Activated CD4-positive, alpha-beta T cell treated with anti-CD3 and anti-CD28 coated beads, Interleukin-2, amount 10 ng/mL, durations not matched to agents 7 days and 5 days (primary cell): ENCODE measurements at regions not wholly inside any gene's neighbourhood (a gene's known extent, or its start where the extent isn't known, plus 50 kb on each side); places are given as distances from the start of the nearest gene placed in this dataset.
"Not testable (repeated sequence)": the region's sequence is repeated elsewhere in the genome, so short reads cannot be mapped to it uniquely, and the experiment has no call there.

Experiments
- CTCF ChIA-PET: fragments of 350-600 bp; sonication (Branson Sonifier 250); formaldehyde crosslinking; loops from one replicate; lab custom pipeline; 2021; ENCODE audit warnings: antibody characterized with exemption; lab: Charles Lee
- POLR2A ChIA-PET: fragments of 350-600 bp; sonication (Branson Sonifier 250); formaldehyde crosslinking; loops from one replicate; lab custom pipeline; 2021; ENCODE audit warnings: antibody characterized with exemption; lab: Charles Lee
- DNase-seq: peaks from one replicate; pipeline ENCODE4 v3.0.0-alpha.2; 2020
- H3K27ac Mint-ChIP-seq: one replicate; pipeline ENCODE4 v1.8.0; 2021; ENCODE audit warnings: mild to moderate bottlenecking, moderate library complexity, mixed read lengths
- H3K27me3 Mint-ChIP-seq: one replicate; pipeline ENCODE4 v1.8.0; 2021; ENCODE audit warnings: mixed read lengths
- H3K36me3 Mint-ChIP-seq: one replicate; pipeline ENCODE4 v1.8.0; 2021; ENCODE audit warnings: low read depth, mixed read lengths
- H3K4me1 Mint-ChIP-seq: one replicate; pipeline ENCODE4 v1.8.0; 2021; ENCODE audit warnings: mixed read lengths
- H3K4me3 Mint-ChIP-seq: one replicate; pipeline ENCODE4 v1.8.0; 2021; ENCODE audit warnings: mild to moderate bottlenecking, moderate library complexity, mixed read lengths
- H3K9me3 Mint-ChIP-seq: one replicate; pipeline ENCODE4 v1.8.0; 2021; ENCODE audit warnings: mixed read lengths

DNA sequence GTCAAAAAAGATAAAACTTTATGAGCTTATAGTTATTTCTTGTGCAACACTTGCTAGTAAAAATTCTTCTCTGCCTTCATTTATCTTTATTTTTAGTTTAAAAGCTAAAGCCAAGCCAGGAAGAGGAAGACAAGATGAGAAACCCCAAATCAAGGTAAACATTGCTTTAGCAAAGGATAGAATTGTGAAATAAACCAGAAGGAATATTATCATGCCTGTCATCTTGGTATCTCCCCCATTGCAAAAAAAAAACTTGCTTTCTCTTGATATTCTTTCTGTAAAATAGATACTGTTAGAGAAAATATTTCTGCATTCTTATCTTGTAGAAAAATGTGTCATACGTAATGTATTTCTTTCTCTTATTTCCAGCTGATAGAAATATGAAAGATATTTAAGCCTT, 432.8 kb downstream of the GJA1 start:
- no peak for DNase-seq
- Mint-ChIP-seq H3K9me3 (no peaks in the 10 kb centered on the region), H3K4me1 (no peaks in the 10 kb centered on the region), H3K27me3 (no peaks in the 10 kb centered on the region), H3K27ac (no peak overlapping the region), H3K4me3 (no peak overlapping the region), H3K36me3 (no peaks in the 10 kb centered on the region)
- ChIA-PET POLR2A (no interaction called here), CTCF (no interaction called here)

DNA sequence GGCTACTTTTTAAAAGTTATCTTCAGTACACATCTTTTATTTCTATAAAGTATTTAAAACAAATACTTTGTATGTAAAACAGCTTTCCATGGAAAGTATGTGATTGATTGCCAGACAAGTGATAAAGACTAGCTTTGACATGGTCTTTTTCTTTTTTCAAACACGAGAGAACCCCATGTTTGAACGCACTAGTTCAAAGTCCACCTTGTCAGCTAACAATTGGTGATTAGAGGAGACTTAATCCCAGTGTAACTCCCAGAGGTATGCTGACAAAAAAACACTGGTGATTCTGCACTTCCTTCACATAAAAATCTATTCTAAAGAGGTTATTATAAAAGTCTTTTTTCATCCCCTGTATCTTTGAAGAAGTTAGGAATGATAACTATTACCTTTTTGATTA, 438.1 kb downstream of the GJA1 start:
- CTCF ChIA-PET: no interaction called here
- H3K27ac Mint-ChIP-seq: no peak overlapping the region
- no peaks in the 10 kb centered on the region for H3K9me3 Mint-ChIP-seq

DNA sequence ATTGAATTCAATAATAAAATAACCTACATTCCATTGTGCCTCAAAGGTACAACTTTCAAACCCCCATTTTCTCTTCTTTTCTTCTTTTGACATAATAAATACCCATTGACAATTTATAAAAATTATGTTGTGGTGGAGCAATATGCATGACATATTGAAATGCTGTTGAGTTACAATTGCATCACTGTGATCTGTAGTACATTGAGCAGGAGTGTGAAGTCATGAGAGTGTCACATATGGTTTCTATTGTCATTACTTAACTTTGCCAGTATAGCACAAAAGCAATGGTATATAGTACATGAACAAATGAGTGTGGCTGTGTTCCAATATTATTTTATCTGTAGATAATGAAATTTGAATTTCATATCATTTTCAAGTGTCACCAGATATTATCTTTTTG, 441.3 kb downstream of the GJA1 start:
- Mint-ChIP-seq H3K27me3 (no peaks in the 10 kb centered on the region), H3K36me3 (no peaks in the 10 kb centered on the region), H3K27ac (no peak overlapping the region), H3K4me3 (no peak overlapping the region), H3K9me3 (no peaks in the 10 kb centered on the region), H3K4me1 (no peaks in the 10 kb centered on the region)
- ChIA-PET POLR2A (no interaction called here), CTCF (no interaction called here)
- no peak for DNase-seq

More for the DNA sequence above, 438.1 kb downstream of the GJA1 start:
- H3K4me1 Mint-ChIP-seq: no peaks in the 10 kb centered on the region
- no peak overlapping the region for H3K4me3 Mint-ChIP-seq
- no peaks in the 10 kb centered on the region for H3K36me3 Mint-ChIP-seq
- DNase-seq: no peak
- no peaks in the 10 kb centered on the region for H3K27me3 Mint-ChIP-seq
- POLR2A ChIA-PET: no interaction called here

DNA sequence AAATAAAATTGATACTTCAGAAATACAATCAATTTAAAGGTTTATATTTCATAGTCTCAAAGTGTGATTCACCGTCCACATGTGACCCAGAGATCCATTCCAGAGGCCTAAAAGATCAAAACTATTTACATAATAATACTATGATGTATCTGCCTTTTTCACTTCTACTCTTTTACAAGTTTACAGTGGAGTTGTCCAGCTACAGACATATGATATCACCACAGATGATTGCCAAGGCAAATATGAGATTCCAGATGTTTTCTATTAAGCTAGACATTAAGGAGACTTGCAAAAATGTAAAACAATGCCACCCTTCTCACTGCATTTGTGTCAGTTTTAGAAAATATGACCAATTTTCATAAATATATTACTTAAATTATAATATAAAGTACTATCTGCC, 443.7 kb downstream of the GJA1 start:
- no peak for DNase-seq
- H3K27ac Mint-ChIP-seq: no peak overlapping the region
- no peaks in the 10 kb centered on the region for H3K27me3 Mint-ChIP-seq
- no peak overlapping the region for H3K4me3 Mint-ChIP-seq
- POLR2A ChIA-PET: no interaction called here
- CTCF ChIA-PET: no interaction called here
- H3K4me1 Mint-ChIP-seq: no peaks in the 10 kb centered on the region
- H3K9me3 Mint-ChIP-seq: no peaks in the 10 kb centered on the region
- H3K36me3 Mint-ChIP-seq: no peaks in the 10 kb centered on the region

DNA sequence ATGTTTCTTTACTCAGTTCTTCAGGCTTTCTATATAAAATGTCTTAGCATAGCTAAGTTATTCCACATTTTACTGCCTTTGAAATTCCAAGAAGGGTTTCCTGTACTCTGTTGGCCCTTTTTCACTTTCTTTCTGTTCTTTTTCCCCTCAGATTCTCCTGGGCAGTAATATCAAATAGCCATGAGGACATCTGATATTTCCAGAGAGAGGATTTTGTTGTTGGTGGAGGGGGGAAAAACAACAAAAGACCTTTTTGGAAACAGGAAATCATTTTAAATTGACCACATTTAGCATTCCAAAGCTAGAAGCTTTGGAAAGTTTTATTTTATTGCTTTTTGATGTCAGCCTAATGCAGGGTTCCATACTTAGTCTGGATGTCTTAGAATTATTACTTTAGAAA, 445.4 kb downstream of the GJA1 start:
- no peak overlapping the region for H3K4me3 Mint-ChIP-seq
- no peaks in the 10 kb centered on the region for H3K36me3 Mint-ChIP-seq
- H3K9me3 Mint-ChIP-seq: no peaks in the 10 kb centered on the region
- no peaks in the 10 kb centered on the region for H3K27me3 Mint-ChIP-seq
- DNase-seq: no peak
- no peaks in the 10 kb centered on the region for H3K4me1 Mint-ChIP-seq
- no peak overlapping the region for H3K27ac Mint-ChIP-seq
- ChIA-PET POLR2A (no interaction called here), CTCF (no interaction called here)

DNA sequence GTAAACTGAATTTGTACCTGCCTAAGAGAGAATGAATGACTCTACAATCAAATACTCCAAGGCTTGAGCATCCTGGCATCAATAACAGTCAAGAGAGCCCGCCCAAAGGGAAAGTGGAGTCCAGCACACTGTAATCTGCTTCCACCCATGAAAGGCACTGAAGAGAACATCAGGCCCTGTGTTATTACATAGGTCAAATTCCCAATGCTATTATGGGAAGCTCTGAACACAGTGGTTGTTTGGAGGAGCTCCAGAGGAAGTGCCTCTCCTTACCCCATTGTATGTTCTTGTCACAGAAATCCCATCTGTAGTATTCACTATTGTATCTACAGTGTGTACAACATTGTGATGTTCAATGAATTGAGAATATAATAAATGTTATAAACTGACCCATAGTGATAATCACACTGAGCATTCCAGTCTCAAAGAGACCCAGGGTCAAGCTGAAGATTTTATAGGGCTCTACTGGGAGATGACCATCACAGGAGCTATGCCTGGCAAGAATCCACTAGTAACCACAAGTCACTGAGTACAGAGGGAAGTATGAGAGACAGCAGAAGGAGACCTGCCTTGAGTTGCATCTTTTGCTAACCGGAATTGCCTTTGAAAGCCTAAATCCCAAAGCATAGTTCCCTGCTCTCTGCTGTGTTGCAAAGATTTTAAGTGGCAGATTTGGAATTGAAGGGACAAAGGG, 446.7 kb downstream of the GJA1 start:
- Mint-ChIP-seq H3K27ac (no peak overlapping the region), H3K27me3 (no peaks in the 10 kb centered on the region), H3K9me3 (no peaks in the 10 kb centered on the region), H3K36me3 (no peaks in the 10 kb centered on the region), H3K4me1 (no peaks in the 10 kb centered on the region), H3K4me3 (no peak overlapping the region)
- DNase-seq: no peak
- ChIA-PET POLR2A (no interaction called here), CTCF (no interaction called here)

DNA sequence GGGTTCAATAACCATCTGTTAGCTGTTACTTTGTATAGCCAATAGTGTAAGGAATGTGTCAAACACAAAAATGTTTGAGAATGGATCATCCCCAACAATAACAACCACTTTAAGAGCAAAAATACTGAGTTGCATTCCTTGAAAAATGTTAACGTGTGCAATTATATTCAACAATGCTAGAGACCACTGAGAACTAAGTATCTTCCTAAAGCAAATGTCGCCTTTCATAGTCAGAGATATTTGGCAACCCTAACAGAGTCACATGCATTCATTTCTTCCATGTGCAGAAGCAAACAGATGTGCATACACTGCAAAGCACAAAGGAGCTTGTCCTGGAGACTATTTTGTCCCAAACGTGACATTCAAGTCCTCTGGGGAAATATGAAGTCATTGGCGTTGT, 448.6 kb downstream of the GJA1 start:
- POLR2A ChIA-PET: no interaction called here
- H3K4me3 Mint-ChIP-seq: no peak overlapping the region
- no peaks in the 10 kb centered on the region for H3K9me3 Mint-ChIP-seq
- no peaks in the 10 kb centered on the region for H3K27me3 Mint-ChIP-seq
- no peaks in the 10 kb centered on the region for H3K36me3 Mint-ChIP-seq
- no peak for DNase-seq
- H3K4me1 Mint-ChIP-seq: no peaks in the 10 kb centered on the region
- CTCF ChIA-PET: no interaction called here
- H3K27ac Mint-ChIP-seq: no peak overlapping the region

DNA sequence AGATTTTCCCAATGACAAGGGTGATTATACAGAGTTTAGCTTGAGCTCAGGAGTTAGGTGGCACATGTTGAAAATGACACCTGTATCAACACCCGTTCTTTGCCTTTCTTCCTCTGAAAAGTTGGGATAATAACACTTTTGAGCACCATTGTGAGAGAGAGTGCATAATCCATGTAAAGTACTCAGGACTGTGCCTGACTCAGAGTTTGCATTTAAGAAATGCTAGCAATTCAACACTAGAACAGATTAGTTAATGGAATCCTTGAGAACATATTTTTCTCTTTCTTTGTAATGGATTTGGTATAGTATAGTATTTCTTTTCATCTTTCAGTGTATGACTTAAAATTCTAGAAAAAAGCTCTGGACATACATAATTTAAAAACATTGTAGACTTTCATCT, 449.2 kb downstream of the GJA1 start:
- ChIA-PET POLR2A (no interaction called here), CTCF (no interaction called here)
- Mint-ChIP-seq H3K27me3 (no peaks in the 10 kb centered on the region), H3K27ac (no peak overlapping the region), H3K4me3 (no peak overlapping the region), H3K36me3 (no peaks in the 10 kb centered on the region), H3K9me3 (no peaks in the 10 kb centered on the region), H3K4me1 (no peaks in the 10 kb centered on the region)
- no peak for DNase-seq

DNA sequence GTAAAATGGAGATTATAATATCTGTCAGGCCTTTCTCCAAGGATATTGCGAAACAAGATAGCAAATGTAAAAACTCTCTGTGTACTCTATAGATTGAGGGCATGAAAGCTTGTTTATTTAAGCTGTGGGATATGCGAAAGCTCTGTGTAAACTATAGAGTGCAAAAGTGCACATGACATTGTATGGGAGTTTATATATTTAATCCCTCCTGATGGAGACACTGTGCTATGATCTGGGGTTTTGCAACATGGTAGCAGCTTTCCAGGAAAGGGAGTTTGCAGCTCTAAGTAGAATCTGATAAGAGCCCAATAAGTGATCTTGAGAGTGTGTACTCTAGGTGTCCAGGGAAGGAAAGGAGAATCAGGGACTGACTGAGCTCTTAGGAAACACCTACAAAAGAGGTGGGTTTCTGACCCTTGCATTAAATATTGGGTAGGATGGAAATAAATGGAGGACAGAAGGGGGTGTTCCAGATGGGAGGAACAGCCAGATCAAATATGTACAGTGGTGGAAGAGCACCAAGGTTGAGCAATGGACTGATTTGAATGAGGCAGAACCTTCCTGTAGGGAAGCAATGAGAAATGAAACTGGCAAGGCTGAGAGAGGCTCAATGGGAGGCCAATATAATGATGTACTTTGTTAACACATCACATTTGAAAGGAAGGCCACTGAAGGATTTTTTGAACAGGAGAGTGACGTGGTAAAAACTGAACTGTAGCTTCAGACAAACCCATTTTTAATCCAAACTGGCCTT, 450.1 kb downstream of the GJA1 start:
- no peak overlapping the region for H3K4me3 Mint-ChIP-seq
- DNase-seq: no peak
- no peak overlapping the region for H3K27ac Mint-ChIP-seq
- ChIA-PET POLR2A (no interaction called here), CTCF (no interaction called here)
- no peaks in the 10 kb centered on the region for H3K27me3 Mint-ChIP-seq
- no peaks in the 10 kb centered on the region for H3K9me3 Mint-ChIP-seq
- H3K36me3 Mint-ChIP-seq: no peaks in the 10 kb centered on the region
- H3K4me1 Mint-ChIP-seq: no peaks in the 10 kb centered on the region

DNA sequence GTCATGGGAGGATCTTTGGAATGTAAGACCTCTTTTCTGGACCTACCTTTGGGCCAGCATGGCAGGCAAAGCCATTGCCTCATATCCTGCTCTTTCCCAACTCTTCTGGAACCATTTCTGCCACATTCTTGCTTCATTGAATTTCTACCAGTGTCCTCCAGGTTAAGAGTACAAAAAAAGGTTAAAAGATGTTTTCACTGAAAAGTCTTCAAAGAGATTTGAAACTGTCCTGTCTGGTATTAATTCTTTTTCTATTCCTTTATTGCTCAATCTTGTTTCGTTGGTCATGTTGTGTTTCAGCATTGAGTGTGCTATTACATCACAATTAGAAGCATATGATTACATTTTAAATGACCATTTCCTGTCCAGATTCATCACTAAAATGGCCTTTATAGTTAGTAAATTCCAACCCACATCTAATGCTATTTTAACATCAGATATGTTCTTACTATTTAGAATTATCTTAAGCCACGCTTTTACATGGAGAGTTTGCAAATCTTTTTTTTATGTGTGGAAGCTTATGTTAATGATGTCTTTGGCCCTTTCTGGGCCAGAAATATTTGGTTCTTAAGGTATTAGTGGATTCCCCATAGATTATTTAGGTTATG, 450.9 kb downstream of the GJA1 start:
- Mint-ChIP-seq H3K36me3 (no peaks in the 10 kb centered on the region), H3K4me3 (no peak overlapping the region), H3K9me3 (no peaks in the 10 kb centered on the region), H3K27me3 (no peaks in the 10 kb centered on the region), H3K4me1 (no peaks in the 10 kb centered on the region), H3K27ac (no peak overlapping the region)
- ChIA-PET POLR2A (no interaction called here), CTCF (no interaction called here)
- no peak for DNase-seq

DNA sequence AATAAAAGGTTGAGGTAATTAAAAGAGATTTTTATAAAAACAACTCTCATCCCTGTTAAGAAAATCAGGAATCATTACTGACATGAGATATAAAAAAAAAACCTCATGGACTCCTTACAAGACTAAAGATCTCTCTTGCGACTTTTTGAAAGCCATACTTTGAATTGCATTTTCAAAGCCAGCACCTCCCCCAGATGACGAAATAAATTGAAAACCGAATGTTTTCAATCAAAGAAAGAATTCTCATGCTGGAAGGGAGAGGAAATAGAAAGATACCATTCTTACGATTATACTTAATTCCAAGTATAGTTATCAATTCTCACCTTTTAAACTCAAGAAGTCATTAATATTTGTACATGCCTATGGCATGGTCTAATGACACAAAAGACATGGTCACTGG, 452.3 kb downstream of the GJA1 start:
- CTCF ChIA-PET: no interaction called here
- no peak overlapping the region for H3K4me3 Mint-ChIP-seq
- DNase-seq: no peak
- H3K27ac Mint-ChIP-seq: no peak overlapping the region
- H3K36me3 Mint-ChIP-seq: no peaks in the 10 kb centered on the region
- no peaks in the 10 kb centered on the region for H3K9me3 Mint-ChIP-seq
- POLR2A ChIA-PET: no interaction called here
- H3K4me1 Mint-ChIP-seq: no peaks in the 10 kb centered on the region
- H3K27me3 Mint-ChIP-seq: no peaks in the 10 kb centered on the region

DNA sequence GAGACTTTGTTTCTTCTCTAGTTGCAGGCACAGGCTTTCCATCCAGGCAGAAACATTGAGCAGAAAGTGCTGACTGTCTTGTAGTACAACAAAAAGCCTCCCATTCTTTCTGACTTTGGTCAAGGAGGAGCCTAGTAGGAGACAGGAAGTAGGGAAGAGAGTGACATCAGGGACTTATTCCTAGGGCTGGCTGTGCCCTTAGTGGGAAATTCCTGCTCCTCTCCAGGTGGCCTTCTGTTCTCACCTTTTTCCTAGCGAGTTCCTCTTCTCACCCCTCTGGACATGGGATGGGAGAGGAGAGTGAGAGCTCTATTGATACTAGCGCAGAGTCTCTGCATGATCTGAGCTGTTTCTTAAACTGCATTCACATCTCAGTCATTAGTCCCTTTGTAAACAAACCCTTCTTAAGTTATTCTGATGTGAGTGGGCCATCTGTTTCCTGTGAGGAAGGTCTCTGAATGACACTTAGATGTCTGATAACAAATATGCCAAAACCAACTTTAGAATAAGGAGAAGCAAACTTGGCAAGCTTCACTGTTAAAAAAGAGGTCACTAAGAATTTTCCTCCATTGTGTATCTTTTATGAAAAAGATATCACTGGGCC, 455.0 kb downstream of the GJA1 start:
- no peak for DNase-seq
- H3K27me3 Mint-ChIP-seq: no peaks in the 10 kb centered on the region
- no peak overlapping the region for H3K27ac Mint-ChIP-seq
- no peak overlapping the region for H3K4me3 Mint-ChIP-seq
- POLR2A ChIA-PET: no interaction called here
- no peaks in the 10 kb centered on the region for H3K9me3 Mint-ChIP-seq
- no peaks in the 10 kb centered on the region for H3K36me3 Mint-ChIP-seq
- H3K4me1 Mint-ChIP-seq: no peaks in the 10 kb centered on the region
- CTCF ChIA-PET: interaction anchor here (1.2 kb wide), 1 partner anchor 17 kb away, joined by 3 read pairs; no protein-coding TSS in a partner anchor

DNA sequence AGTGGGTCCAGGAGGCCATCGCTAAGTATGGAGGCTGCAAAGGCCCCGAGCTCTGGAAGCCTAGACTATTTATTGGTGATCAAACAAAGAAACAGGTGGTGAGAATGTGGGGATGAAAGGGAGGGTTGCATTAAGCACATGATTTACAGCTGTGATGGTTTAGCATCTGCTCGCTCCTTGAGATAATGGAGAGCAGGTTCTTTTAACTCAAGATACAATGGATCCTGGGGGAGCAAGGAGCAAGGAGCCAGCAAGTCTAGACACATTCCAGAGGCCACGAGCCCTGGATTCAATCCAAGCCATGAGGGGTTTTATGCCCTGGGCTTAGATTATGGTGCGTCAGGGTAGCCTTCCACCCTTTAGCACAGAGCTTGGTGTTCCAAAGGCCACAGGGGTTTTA, 460.3 kb downstream of the GJA1 start:
- H3K27me3 Mint-ChIP-seq, H3K4me1 Mint-ChIP-seq, DNase-seq, H3K4me3 Mint-ChIP-seq, H3K36me3 Mint-ChIP-seq, CTCF ChIA-PET, POLR2A ChIA-PET, H3K27ac Mint-ChIP-seq, H3K9me3 Mint-ChIP-seq: not testable (repeated sequence)
